HFFc6 (cell line): ENCODE measurements at regions not wholly inside any gene's neighbourhood (a gene's known extent, or its start where the extent isn't known, plus 50 kb on each side); places are given as distances from the start of the nearest gene placed in this dataset.

Experiments
- DNase-seq: peaks from one replicate; pipeline ENCODE4 v3.0.0-alpha.2; 2018
- H3K27ac Mint-ChIP-seq: 2 replicates; pipeline ENCODE4 v1.8.0; 2020; ENCODE audit warnings: mild to moderate bottlenecking, mixed read lengths
- H3K27me3 Mint-ChIP-seq: 2 replicates; pipeline ENCODE4 v1.8.0; 2021; ENCODE audit warnings: mild to moderate bottlenecking, moderate library complexity, mixed read lengths; ENCODE audit not compliant: insufficient read depth
- H3K36me3 Mint-ChIP-seq: 2 replicates; pipeline ENCODE4 v1.8.0; 2021; ENCODE audit warnings: low read depth, mixed read lengths
- H3K4me1 Mint-ChIP-seq: 2 replicates; pipeline ENCODE4 v1.8.0; 2020; ENCODE audit warnings: low read depth, mixed read lengths
- H3K4me3 Mint-ChIP-seq: 2 replicates; pipeline ENCODE4 v1.8.0; 2020; ENCODE audit warnings: mild to moderate bottlenecking, moderate library complexity, mixed read lengths
- H3K9me3 Mint-ChIP-seq: 2 replicates; pipeline ENCODE4 v1.8.0; 2020; ENCODE audit warnings: mild to moderate bottlenecking, mixed read lengths
- TF ChIP-seq, protein P1 (sequence below): fragments of 200-600 bp; sonication (generic); IDR thresholded peaks from 2 replicates; pipeline ENCODE4 v1.5.0; 2021; ENCODE audit warnings: antibody characterized with exemption, mild to moderate bottlenecking

DNA sequence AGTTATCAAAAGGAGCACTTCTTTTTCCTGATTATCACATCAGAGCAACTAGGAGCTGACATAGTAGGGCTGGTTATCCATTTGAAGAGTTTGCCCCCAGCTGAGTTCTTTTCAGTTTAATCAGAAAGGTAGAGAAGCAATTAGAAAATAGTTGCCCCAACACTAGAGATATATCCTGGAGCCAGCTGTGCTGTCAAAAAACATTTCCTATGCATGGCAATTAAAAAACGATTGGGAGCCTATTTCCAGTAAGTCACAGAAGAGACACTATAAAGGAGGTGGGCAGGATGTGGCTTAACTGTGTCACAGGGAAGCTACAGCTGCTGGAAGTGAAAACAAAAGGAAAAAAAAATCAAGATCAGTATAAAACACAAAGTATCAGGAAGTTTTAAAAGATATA lies 155.7 kb upstream of the SLITRK1 start:
- no peak for DNase-seq
- H3K4me1 Mint-ChIP-seq, result peaks cover 72% of the 10 kb centered on the region
- TF ChIP-seq, protein P1, sequence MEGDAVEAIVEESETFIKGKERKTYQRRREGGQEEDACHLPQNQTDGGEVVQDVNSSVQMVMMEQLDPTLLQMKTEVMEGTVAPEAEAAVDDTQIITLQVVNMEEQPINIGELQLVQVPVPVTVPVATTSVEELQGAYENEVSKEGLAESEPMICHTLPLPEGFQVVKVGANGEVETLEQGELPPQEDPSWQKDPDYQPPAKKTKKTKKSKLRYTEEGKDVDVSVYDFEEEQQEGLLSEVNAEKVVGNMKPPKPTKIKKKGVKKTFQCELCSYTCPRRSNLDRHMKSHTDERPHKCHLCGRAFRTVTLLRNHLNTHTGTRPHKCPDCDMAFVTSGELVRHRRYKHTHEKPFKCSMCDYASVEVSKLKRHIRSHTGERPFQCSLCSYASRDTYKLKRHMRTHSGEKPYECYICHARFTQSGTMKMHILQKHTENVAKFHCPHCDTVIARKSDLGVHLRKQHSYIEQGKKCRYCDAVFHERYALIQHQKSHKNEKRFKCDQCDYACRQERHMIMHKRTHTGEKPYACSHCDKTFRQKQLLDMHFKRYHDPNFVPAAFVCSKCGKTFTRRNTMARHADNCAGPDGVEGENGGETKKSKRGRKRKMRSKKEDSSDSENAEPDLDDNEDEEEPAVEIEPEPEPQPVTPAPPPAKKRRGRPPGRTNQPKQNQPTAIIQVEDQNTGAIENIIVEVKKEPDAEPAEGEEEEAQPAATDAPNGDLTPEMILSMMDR, result no peak
- H3K27me3 Mint-ChIP-seq, result no peaks in the 10 kb centered on the region; the same call in 1 of the 2 replicates
- H3K36me3 Mint-ChIP-seq, result no peaks in the 10 kb centered on the region
- peak overlapping the region; percentile 39; the same call in 1 of the 2 replicates for H3K4me3 Mint-ChIP-seq
- no peaks in the 10 kb centered on the region for H3K9me3 Mint-ChIP-seq
- H3K27ac Mint-ChIP-seq, result peak overlapping the region; percentile 47

DNA sequence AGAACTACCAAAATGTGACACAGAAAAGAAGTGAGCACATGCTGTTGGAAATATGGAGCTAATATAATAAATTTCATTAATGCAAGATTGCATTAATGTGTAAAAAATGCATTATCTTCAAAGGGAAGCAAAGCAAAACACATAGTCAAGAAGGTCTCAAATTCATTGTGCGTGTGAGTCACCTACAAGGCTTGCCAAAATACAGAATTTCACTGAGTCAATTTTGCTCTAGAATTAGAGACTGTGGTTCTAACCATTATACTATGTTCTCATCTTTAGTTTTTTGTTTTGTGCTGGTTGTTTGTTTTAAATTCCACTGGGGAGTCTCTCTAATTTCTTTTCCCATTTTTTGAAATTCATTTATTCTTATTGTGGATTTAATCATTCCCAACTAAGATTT lies 149.8 kb upstream of the SLITRK1 start:
- no peak overlapping the region for H3K4me3 Mint-ChIP-seq
- H3K9me3 Mint-ChIP-seq, result no peaks in the 10 kb centered on the region
- peaks cover 11% of the 10 kb centered on the region for H3K36me3 Mint-ChIP-seq
- H3K27ac Mint-ChIP-seq, result no peak overlapping the region
- no peak for DNase-seq
- H3K4me1 Mint-ChIP-seq, result peaks cover 69% of the 10 kb centered on the region
- TF ChIP-seq, protein P1, result no peak
- H3K27me3 Mint-ChIP-seq, result no peaks in the 10 kb centered on the region; the same call in 1 of the 2 replicates

DNA sequence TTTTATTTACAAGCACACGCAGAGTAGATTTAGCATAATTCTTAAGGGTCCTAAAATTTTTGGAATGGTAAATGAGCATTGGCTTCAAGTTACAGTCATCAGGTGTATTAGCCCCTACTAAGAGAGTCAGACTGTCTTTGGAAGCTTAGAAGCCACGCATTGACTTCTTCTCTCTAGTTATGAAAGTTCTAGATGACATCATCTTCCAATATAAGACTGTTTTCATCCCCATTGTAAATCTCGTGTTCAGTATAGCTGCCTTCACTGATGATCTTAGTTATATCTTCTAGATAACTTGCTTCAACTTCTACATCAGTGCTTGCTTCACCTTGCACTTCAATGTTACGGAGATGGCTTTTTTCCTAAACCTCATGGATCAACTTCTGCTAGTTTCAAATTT lies 148.8 kb upstream of the SLITRK1 start:
- Mint-ChIP-seq H3K9me3 (no peaks in the 10 kb centered on the region), H3K27me3 (no peaks in the 10 kb centered on the region; the same call in 1 of the 2 replicates), H3K4me3 (no peak overlapping the region), H3K27ac (no peak overlapping the region), H3K36me3 (peaks cover 11% of the 10 kb centered on the region), H3K4me1 (peaks cover 69% of the 10 kb centered on the region)
- TF ChIP-seq, protein P1, result no peak
- no peak for DNase-seq

DNA sequence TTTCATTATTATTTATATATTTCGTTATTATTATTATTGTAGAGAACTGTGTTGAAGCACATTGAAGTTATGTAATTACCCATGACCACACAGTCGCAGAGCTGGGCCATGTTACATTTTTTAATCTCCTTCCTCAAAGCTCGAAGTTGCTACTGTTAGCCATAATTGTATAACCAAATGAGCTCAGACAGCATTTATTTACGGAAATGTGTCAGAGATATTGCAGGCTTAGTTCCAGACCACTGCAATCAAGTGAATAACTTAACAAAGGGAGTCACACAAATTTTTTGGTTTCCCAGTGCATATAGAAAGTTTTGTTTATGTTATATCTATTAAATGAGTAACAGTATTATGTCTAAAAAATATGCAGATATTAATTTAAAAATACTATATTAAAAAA lies 147.1 kb upstream of the SLITRK1 start:
- H3K36me3 Mint-ChIP-seq, result peaks cover 11% of the 10 kb centered on the region
- TF ChIP-seq, protein P1, result no peak
- H3K27ac Mint-ChIP-seq, result no peak overlapping the region
- no peaks in the 10 kb centered on the region; the same call in 1 of the 2 replicates for H3K27me3 Mint-ChIP-seq
- no peaks in the 10 kb centered on the region for H3K9me3 Mint-ChIP-seq
- no peak overlapping the region for H3K4me3 Mint-ChIP-seq
- DNase-seq, result no peak
- H3K4me1 Mint-ChIP-seq, result peaks cover 77% of the 10 kb centered on the region

DNA sequence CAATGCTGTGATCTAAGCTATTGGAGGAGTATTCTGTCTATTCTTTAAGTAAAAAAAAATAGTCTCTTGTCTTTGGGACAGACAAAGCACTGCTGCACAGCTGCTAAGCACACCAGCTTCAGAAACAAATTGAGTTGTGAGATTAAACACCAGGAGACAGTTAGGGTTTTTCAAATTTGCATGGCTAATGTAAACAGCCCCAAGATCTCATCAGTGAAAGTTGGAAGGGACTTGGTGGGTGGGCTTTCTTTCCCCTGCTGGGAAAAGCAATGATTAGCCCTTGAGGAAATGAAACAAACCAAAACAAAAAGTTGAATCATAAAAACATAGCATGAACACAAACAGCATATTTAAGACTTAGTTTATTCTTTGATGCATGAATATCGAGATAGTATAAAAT lies 143.6 kb upstream of the SLITRK1 start:
- DNase-seq, result no peak
- TF ChIP-seq, protein P1, result no peak
- Mint-ChIP-seq H3K27ac (peak overlapping the region; percentile 59), H3K9me3 (no peaks in the 10 kb centered on the region), H3K4me3 (peak overlapping the region; percentile 41; the same call in 1 of the 2 replicates), H3K4me1 (peaks cover 90% of the 10 kb centered on the region), H3K36me3 (peaks cover 5% of the 10 kb centered on the region; the same call in 1 of the 2 replicates), H3K27me3 (no peaks in the 10 kb centered on the region)

DNA sequence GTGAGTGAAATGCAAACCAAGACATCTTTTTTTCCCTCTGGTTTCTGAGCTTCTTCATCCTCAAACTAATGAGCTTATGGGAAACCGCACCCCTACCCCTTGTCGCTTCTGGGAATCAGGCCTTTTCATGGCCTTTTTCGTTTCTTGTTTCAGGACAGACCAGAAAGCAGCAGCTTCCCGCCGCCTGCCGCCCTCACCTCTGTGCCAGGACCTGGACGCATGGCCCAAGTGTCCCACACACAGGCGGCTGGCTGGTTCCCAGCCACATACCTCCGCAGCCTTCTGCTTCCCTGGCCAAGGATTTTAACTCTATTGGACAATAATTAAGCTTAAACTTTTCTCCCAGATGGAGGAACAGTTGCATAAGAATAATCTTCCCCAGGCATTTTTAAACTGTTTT lies 114.1 kb upstream of the SLITRK1 start:
- Mint-ChIP-seq H3K4me1 (peaks cover 44% of the 10 kb centered on the region), H3K36me3 (peaks cover 23% of the 10 kb centered on the region), H3K27me3 (no peaks in the 10 kb centered on the region), H3K27ac (peak overlapping the region; percentile 1; the same call in 1 of the 2 replicates), H3K9me3 (no peaks in the 10 kb centered on the region; the same call in 1 of the 2 replicates), H3K4me3 (no peak overlapping the region)
- TF ChIP-seq, protein P1, result no peak
- no peak for DNase-seq
